NCI-H510A treated with DMSO at 0.1 percent for 48 hours (cell line): ENCODE measurements at regions not wholly inside any gene's neighbourhood (a gene's known extent, or its start where the extent isn't known, plus 50 kb on each side); places are given as distances from the start of the nearest gene placed in this dataset.
A peak's percentile ranks its signal among the peaks of the same experiment; 100 is the strongest.

Experiments
- DNase-seq: peaks from one replicate; lab custom pipeline; 2025; lab: John Stamatoyannopoulos, UW

DNA sequence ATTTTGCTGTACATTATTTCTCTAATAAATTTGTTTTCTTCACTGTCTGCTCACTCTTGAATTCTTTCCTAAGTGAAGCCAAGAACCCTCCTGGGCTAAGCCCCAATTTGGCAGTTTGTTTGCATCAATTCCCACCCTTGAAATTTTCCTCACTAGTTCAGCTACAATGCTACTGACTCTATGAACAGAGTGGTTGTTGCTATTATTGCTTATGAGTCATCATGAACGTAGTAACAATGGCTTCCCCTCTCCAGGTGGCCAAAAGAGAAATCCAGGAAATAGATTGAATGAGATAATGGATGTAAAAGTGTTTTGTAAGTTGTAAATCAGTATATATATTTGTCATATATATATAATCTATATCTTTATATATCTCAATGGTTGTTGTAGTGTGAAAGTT, 193.0 kb downstream of the URB2 start:
- no peak for DNase-seq

- no peak for DNase-seq
Measured at GRCh38 chr1:229822026-229822425, 196.0 kb downstream of the URB2 start.

GRCh38 chr1:229825042-229825441, 199.0 kb downstream of the URB2 start:
- DNase-seq = no peak

DNA sequence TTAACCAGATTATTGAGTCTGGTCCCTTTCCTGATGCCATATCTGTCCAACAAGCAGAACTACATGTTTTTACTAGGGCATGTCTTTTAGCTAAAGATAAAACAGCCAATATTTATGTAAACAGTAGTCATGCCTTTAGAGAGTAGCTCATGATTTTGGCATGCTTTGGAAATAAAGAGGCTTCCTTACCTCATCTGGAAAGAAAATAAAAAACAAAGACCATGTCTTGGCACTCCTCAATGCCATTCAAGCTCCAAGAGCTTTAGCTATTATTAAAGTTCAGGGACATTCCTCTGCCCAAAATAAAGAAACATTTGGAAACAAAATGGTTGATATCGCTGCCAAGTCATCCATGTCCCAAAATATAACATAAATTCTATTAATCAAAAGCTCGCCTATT, 202.4 kb downstream of the URB2 start:
- no peak for DNase-seq

- DNase-seq = no peak
Measured at GRCh38 chr1:229832695-229833094, 206.6 kb downstream of the URB2 start.

- no peak for DNase-seq
Measured at GRCh38 chr1:229834230-229834629, 208.2 kb downstream of the URB2 start.

DNA sequence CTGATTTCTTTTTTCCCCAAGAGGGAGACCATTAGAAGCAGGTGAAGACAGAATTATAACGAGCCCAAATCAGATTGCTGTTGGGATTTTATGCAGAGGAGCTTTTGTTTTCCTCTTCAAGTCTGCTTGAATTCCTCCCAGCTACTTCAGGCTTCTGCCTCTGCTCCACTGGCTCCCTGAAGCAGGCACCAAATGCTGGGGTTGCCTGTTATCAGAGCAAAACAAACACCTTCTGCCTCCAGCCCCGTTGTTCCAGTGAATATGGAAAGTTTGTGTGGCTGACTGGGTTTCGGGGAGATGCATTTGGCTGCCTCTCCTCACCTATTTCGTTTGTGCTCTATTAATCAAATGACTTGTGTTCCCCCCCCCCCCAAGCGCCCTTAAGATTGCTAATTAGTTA, 209.2 kb downstream of the URB2 start:
- no peak for DNase-seq

DNA sequence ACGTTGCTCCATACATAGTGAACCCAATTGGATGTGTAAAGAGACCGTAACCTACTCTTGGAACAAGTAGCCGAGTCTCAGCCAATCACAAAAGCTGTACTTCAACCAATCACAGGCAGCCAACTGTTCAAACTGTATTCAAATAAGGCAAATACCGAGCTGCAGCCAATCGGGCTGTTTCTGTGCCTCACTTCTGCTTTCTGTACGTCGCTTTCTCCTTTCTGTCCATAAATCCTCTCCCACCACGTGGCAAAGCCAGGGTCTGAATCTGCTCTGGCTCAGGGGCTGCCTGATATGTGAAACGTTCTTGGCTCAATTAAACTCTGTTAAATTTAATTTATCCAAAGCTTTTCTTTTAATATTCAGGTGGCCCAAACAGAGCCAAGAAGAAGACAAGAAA, 210.3 kb downstream of the URB2 start:
- no peak for DNase-seq

DNA sequence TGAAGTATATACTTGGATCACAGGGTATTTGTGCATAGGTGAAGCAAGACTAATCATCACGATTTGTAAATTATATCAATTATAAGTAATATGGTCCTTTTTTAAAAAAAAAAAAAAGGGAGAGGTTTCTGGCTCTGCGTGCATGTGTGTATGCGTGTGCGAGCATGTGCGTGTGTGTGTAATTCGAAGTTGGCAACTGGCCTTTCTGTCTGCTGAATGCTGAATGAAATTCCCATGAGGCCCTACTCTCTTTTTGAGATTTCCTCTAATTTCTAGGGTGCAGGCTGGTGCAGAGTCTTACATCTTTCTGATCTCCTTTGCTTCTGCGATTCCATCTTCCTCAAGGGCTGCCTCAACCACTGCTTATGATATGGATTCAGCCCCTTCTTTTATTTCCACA, 212.2 kb downstream of the URB2 start:
- no peak for DNase-seq

- DNase-seq = no peak
Measured at GRCh38 chr1:229839800-229840199, 213.8 kb downstream of the URB2 start.

- DNase-seq = no peak
Measured at GRCh38 chr1:229841230-229841629, 215.2 kb downstream of the URB2 start.

- DNase-seq = peak; percentile 81
Measured at GRCh38 chr1:229842302-229843255, 216.5 kb downstream of the URB2 start.

DNA sequence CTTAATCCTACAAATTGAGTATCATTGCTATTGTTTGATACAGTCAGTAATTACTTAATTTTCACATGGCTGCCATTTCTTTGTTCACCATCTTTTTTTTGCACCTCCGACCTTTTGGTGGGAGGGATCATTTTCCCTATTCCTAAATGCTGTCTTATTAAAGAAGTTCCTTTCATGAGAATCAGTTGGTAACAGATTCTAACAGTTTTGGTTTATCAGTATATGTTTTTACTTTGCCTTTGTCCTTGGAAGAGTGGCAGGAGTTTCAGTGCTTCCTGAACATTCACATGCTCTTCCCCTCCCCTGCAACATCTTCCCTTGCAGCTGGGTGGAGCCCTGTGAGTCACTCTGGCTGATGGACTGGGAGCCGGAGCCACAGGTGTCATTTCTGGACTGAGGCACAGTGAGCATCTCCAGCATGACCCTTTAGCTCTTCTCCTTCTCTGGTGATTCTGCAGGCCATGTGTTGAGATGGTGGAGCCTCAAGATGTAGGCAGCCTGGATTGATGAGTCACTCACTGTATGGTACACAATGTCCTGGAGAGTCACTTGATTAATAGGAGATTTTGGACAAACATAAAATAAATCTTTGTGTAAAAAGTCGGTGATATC, 217.7 kb downstream of the URB2 start:
- DNase-seq = peak; percentile 76

DNA sequence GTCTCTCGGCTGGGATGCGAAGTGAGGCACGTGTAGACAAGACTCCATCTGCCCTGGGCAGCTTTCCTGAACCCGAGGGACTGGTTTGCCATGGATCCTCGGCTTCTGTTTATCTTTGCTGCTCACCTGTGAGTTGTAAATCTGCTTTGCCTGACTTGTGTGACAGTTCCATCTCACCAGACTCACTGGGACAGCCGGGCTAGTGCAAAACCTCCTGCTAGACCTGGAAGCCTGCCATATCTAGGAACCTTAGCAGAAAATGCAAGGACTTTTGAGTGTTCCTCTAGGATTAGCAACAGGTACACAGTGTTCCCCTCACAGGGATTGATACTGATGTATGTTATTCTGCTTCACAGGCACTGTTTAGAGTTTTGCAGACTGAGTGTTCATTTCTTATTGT, 218.6 kb downstream of the URB2 start:
- peak; percentile 88 for DNase-seq

DNA sequence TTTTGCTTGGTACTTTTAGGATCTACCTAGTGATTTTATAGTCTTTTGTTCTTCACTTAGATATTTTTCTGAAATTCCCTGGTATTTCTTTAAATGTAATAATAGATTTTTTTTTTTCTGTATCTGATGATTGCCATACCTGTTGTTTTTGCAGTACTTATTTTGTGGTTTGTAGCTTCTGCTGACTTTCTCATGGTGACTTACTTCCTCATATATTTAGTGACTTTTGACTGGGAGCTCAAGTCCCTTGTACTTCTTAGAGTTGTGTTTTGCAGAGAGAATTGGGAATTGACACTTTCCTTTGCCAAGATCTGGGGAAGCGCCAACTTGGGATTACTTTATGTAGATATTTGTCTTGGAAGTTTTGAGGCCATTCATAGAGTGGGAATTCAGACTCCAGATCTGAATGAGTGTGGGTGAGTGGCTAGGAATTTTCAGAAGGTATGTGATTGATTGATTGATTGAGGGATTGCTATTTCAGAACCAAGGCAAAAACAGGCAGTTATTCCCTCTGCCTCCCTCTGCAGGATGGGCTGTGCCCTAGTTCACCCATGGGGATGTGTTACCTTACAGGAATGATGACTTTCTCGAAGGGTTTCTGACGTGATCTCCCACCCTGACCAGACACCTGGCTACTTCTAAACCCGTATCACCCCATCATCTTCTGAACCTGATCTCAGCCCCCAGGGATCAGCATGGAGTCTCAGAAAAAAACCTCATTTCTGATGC, 219.5 kb downstream of the URB2 start:
- DNase-seq = no peak

- no peak for DNase-seq
Measured at GRCh38 chr1:229846351-229846750, 220.3 kb downstream of the URB2 start.

- peak; percentile 66 for DNase-seq
Measured at GRCh38 chr1:229848752-229849677, 218.0 kb upstream of the GALNT2 start.

- DNase-seq = no peak
Measured at GRCh38 chr1:229851511-229851910, 215.5 kb upstream of the GALNT2 start.

GRCh38 chr1:229853751-229854150, 213.3 kb upstream of the GALNT2 start:
- DNase-seq = no peak

DNA sequence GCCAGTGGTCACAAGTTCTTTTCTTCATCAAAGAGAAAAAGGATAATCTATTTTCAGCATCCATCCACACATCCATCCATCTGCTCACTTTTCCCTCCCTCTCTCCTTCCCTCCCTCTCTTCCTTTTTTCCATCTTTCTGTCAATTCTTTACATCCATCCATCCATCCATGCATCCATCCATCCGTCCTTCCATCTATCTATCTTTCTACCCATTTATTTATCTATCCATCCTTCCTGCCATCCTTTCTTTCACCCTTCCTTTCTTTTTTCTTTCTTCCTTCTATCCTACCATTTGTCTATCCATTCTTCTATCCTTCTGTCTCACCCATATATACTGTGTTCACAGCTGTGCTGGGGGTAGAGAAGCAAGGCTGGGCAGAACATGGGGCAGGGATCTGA, 212.4 kb upstream of the GALNT2 start:
- DNase-seq = no peak

DNA sequence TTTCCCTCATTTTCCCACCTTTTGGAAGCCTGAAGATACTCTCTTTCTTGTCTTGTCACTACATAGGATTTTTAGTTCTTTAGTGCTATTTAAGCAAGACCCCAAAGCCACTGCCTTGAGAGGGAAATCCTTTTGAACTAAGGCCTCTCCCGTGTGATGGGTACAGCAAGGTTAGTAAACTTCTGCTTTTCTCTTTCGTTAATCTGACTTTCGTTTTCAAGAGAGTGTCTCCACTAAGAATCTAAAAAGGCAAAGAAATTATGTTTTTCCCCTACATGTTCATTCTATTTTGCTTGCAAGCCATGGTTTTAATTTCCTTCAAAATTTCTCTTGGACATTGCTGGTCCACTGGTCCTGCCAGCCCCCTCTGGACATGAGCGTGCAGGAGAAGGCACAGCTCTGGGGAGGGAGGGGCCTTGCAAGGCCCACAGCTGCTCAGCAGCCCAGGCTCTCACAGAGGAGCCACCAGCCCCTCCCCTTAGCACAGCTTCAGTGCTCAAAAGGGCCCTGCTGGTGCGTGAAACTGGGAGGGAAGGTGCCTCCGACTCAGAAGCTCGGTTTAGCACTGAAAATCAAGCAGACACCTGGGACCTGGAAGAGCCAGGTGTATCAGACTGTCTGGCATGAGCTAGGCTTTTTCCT, 210.9 kb upstream of the GALNT2 start:
- DNase-seq = peak; percentile 25
